SK-N-SH (cell line): ENCODE measurements at regions not wholly inside any gene's neighbourhood (a gene's known extent, or its start where the extent isn't known, plus 50 kb on each side); places are given as distances from the start of the nearest gene placed in this dataset.

Experiments
- CTCF ChIA-PET: fragments of 300-600, 350-600 bp; formaldehyde crosslinking; extraction: SDS; loops from one replicate; lab custom pipeline; 2021; lab: Yijun Ruan, JAX
- POLR2A ChIA-PET: fragments of 350-600 bp; sonication (Branson Sonifier 250); formaldehyde crosslinking; extraction: SDS; loops from one replicate; lab custom pipeline; 2020; ENCODE audit warnings: antibody characterized with exemption, inconsistent platforms; lab: Yijun Ruan, JAX
- DNase-seq: peaks from one replicate; pipeline ENCODE4 v3.0.0; 2012
- H2AFZ ChIP-seq: fragments of 200-600 bp; sonication (generic); 2 replicates; pipeline ENCODE4 v1.8.1; 2016; ENCODE audit warnings: antibody characterized with exemption, mild to moderate bottlenecking, low read depth
- H3F3A ChIP-seq: fragments of 200-600 bp; sonication (generic); replicated peaks from 2 replicates; pipeline ENCODE3; 2016; ENCODE audit warnings: antibody characterized with exemption, mild to moderate bottlenecking; ENCODE audit not compliant: insufficient read depth
- H3K27ac ChIP-seq, 2 experiments: fragments of 200-500 bp in 1 of 2; fragments of 200-600 bp in 1 of 2; sonication (Bioruptor generic) in 1 of 2; sonication (generic), shearing (Covaris generic) in 1 of 2; 2 replicates each; pipeline versions ENCODE4 v1.5.1 to v1.6.1; 2014 to 2016; ENCODE audit warnings: low read depth in 2 of 2, inconsistent platforms in 1 of 2, low read length in 1 of 2, mild to moderate bottlenecking in 1 of 2, mixed read lengths in 1 of 2
- H3K27me3 ChIP-seq: fragments of 200-600 bp; sonication (generic), shearing (Covaris generic); 2 replicates; pipeline ENCODE4 v1.6.1; 2016; ENCODE audit warnings: mixed run types; ENCODE audit not compliant: insufficient read depth
- H3K36me3 ChIP-seq, 2 experiments: fragments of 200-500 bp in 1 of 2; fragments of 200-600 bp in 1 of 2; sonication (Bioruptor generic) in 1 of 2; sonication (generic) in 1 of 2; replicated peaks in 1 of 2; 2 replicates each; pipeline versions ENCODE3 to v1.5.1; 2014 to 2016; ENCODE audit warnings: low read length in 1 of 2, mild to moderate bottlenecking in 1 of 2; ENCODE audit not compliant: insufficient read depth in 2 of 2, control insufficient read depth in 1 of 2
- H3K4me1 ChIP-seq, 2 experiments: fragments of 200-500 bp in 1 of 2; fragments of 200-600 bp in 1 of 2; sonication (Bioruptor generic) in 1 of 2; sonication (generic), shearing (Covaris generic) in 1 of 2; 2 replicates each; pipeline versions ENCODE4 v1.5.1 to v1.6.1; 2014 to 2016; ENCODE audit warnings: low read depth in 1 of 2, low read length in 1 of 2, mixed run types in 1 of 2; ENCODE audit not compliant: insufficient read depth in 2 of 2, control insufficient read depth in 1 of 2
- H3K4me2 ChIP-seq: fragments of 200-600 bp; sonication (generic), shearing (Covaris generic); 2 replicates; pipeline ENCODE4 v1.6.1; 2017; ENCODE audit warnings: mixed run types
- H3K4me3 ChIP-seq, 2 experiments: fragments of 200-500 bp in 1 of 2; fragments of 200-600 bp in 1 of 2; sonication (Bioruptor generic) in 1 of 2; sonication (generic), shearing (Covaris generic) in 1 of 2; 2 replicates each; pipeline versions ENCODE4 v1.5.1 to v1.8.1; 2014 to 2016; ENCODE audit warnings: low read depth in 2 of 2, inconsistent platforms in 1 of 2, low read length in 1 of 2, mild to moderate bottlenecking in 1 of 2, mixed read lengths in 1 of 2, moderate library complexity in 1 of 2
- H3K79me2 ChIP-seq: fragments of 200-600 bp; sonication (generic); 2 replicates; pipeline ENCODE4 v1.8.1; 2017; ENCODE audit warnings: mild to moderate bottlenecking; ENCODE audit not compliant: insufficient read depth
- H3K9ac ChIP-seq: fragments of 200-600 bp; sonication (generic); 2 replicates; pipeline ENCODE4 v1.6.1; 2017; ENCODE audit warnings: mixed run types
- H3K9me2 ChIP-seq: fragments of 200-600 bp; sonication (generic); 2 replicates; pipeline ENCODE4 v1.6.1; 2017; ENCODE audit warnings: mixed run types
- H3K9me3 ChIP-seq: fragments of 200-600 bp; sonication (generic); 2 replicates; pipeline ENCODE4 v1.6.1; 2017; ENCODE audit warnings: mixed run types, mild to moderate bottlenecking, moderate library complexity
- H4K20me1 ChIP-seq: fragments of 200-600 bp; sonication (generic); 2 replicates; pipeline ENCODE4 v1.6.1; 2017; ENCODE audit warnings: mild to moderate bottlenecking, mixed run types; ENCODE audit not compliant: insufficient read depth
- ELF1 ChIP-seq: IDR thresholded peaks from 2 replicates; pipeline ENCODE4 v1.4.0; 2012
- EP300 ChIP-seq, 2 experiments: IDR thresholded peaks; 2 replicates each; pipeline versions ENCODE4 v1.4.0 to v1.6.1; 2012; ENCODE audit warnings: borderline replicate concordance in 1 of 2, low read depth in 1 of 2, low read length in 1 of 2
- EZH2phosphoT487 ChIP-seq: fragments of 200-600 bp; sonication (generic); IDR thresholded peaks from 2 replicates; pipeline ENCODE4 v1.6.1; 2017; ENCODE audit warnings: low read depth, mixed run types, mild to moderate bottlenecking, antibody characterized with exemption, moderate library complexity, borderline replicate concordance
- FOSL2 ChIP-seq: IDR thresholded peaks from 2 replicates; pipeline ENCODE4 v1.4.0; 2012; ENCODE audit warnings: low read depth, mild to moderate bottlenecking, moderate library complexity, borderline replicate concordance
- GATA2 ChIP-seq: sonication (generic); formaldehyde crosslinking; IDR thresholded peaks from 2 replicates; pipeline ENCODE4 v1.5.0; 2020; ENCODE audit warnings: mild to moderate bottlenecking, missing genetic modification reagents
- MEF2A ChIP-seq: IDR thresholded peaks from 2 replicates; pipeline ENCODE4 v1.4.0; 2012; ENCODE audit warnings: low read depth, borderline replicate concordance
- POLR2AphosphoS5 ChIP-seq: IDR thresholded peaks from 2 replicates; pipeline ENCODE4 v1.6.1; 2012; ENCODE audit warnings: low read depth, low read length
- RAD21 ChIP-seq: IDR thresholded peaks from 2 replicates; pipeline ENCODE4 v1.6.1; 2012; ENCODE audit warnings: mild to moderate bottlenecking, low read length
- RXRA ChIP-seq: IDR thresholded peaks from 2 replicates; pipeline ENCODE4 v1.4.0; 2012; ENCODE audit warnings: low read depth, mild to moderate bottlenecking, borderline replicate concordance
- WGBS: methylation state at CpG from one replicate; pipeline ENCODE4 v1.1.6; 2017; ENCODE audit warnings: low lambda C conversion rate; 5-methylcytosine and 5-hydroxymethylcytosine counted together
- TF ChIP-seq, protein P1 (sequence below): fragments of 150-350 bp; IDR thresholded peaks from 2 replicates; pipeline ENCODE4 v1.6.1; 2016; ENCODE audit warnings: mild to moderate bottlenecking, low read depth, low read length
- TF ChIP-seq, protein P2 (sequence below): fragments of 200-600 bp; sonication (generic); IDR thresholded peaks from 2 replicates; pipeline ENCODE4 v1.6.1; 2017; ENCODE audit warnings: antibody characterized with exemption, mild to moderate bottlenecking, moderate library complexity
- TF ChIP-seq, protein P3 (sequence below): IDR thresholded peaks from 2 replicates; pipeline ENCODE4 v1.4.0; 2012; ENCODE audit warnings: low read depth
- TF ChIP-seq, protein P4 (sequence below): IDR thresholded peaks from 2 replicates; pipeline ENCODE4 v1.6.1; 2012; ENCODE audit warnings: mild to moderate bottlenecking, low read depth, low read length, moderate library complexity

DNA sequence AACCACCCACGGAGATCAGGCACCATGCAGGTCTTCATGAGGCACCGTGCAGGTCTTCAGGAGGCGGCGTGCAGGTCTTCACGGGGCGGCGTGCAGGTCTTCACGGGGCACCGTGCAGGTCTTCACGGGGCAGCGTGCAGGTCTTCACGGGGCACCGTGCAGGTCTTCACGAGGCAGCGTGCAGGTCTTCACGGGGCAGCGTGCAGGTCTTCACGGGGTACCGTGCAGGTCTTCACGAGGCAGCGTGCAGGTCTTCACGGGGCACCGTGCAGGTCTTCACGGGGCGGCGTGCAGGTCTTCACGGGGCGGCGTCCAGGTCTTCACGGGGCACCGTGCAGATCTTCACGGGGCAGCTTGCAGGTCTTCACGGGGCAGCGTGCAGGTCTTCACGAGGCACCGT is 350.4 kb upstream of the PKDCC start:
- H3K79me2 ChIP-seq = no peaks in the 10 kb centered on the region
- no peak overlapping the region for H3K27ac ChIP-seq
- ChIA-PET CTCF (interaction anchor here (1.1 to 6.3 kb wide), 33 partner anchors 9 to 1854 kb away, joined by 3 to 133 read pairs (median 8); no protein-coding TSS in a partner anchor), POLR2A (no interaction called here)
- WGBS = 70% methylated on average over 27 of the region's 36 CpGs
- H3K4me1 ChIP-seq = peaks cover 0 to 8% of the 10 kb centered on the region in 2 experiments; a peak in 1 of 4 replicates
- no peak overlapping the region for H3K9ac ChIP-seq
- TF ChIP-seq, protein P1, sequence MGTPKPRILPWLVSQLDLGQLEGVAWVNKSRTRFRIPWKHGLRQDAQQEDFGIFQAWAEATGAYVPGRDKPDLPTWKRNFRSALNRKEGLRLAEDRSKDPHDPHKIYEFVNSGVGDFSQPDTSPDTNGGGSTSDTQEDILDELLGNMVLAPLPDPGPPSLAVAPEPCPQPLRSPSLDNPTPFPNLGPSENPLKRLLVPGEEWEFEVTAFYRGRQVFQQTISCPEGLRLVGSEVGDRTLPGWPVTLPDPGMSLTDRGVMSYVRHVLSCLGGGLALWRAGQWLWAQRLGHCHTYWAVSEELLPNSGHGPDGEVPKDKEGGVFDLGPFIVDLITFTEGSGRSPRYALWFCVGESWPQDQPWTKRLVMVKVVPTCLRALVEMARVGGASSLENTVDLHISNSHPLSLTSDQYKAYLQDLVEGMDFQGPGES = no peak
- TF ChIP-seq, protein P2, sequence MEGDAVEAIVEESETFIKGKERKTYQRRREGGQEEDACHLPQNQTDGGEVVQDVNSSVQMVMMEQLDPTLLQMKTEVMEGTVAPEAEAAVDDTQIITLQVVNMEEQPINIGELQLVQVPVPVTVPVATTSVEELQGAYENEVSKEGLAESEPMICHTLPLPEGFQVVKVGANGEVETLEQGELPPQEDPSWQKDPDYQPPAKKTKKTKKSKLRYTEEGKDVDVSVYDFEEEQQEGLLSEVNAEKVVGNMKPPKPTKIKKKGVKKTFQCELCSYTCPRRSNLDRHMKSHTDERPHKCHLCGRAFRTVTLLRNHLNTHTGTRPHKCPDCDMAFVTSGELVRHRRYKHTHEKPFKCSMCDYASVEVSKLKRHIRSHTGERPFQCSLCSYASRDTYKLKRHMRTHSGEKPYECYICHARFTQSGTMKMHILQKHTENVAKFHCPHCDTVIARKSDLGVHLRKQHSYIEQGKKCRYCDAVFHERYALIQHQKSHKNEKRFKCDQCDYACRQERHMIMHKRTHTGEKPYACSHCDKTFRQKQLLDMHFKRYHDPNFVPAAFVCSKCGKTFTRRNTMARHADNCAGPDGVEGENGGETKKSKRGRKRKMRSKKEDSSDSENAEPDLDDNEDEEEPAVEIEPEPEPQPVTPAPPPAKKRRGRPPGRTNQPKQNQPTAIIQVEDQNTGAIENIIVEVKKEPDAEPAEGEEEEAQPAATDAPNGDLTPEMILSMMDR = no peak
- no peak for TF ChIP-seq EP300 (IDR thresholded peaks at IDR 0.05; ENCODE audit: borderline replicate concordance in 1 of 2, low read depth in 1 of 2, low read length in 1 of 2)
- TF ChIP-seq, protein P3, sequence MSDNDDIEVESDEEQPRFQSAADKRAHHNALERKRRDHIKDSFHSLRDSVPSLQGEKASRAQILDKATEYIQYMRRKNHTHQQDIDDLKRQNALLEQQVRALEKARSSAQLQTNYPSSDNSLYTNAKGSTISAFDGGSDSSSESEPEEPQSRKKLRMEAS = no peak
- H3K9me3 ChIP-seq = no peaks in the 10 kb centered on the region
- no peaks in the 10 kb centered on the region for H3F3A ChIP-seq
- no peak overlapping the region for H3K4me3 ChIP-seq
- H3K27me3 ChIP-seq = no peaks in the 10 kb centered on the region
- H2AFZ ChIP-seq = no peak overlapping the region
- DNase-seq = no peak
- H3K4me2 ChIP-seq = no peak overlapping the region
- H3K9me2 ChIP-seq = no peaks in the 10 kb centered on the region
- no peaks in the 10 kb centered on the region for H4K20me1 ChIP-seq
- H3K36me3 ChIP-seq = no peaks in the 10 kb centered on the region

DNA sequence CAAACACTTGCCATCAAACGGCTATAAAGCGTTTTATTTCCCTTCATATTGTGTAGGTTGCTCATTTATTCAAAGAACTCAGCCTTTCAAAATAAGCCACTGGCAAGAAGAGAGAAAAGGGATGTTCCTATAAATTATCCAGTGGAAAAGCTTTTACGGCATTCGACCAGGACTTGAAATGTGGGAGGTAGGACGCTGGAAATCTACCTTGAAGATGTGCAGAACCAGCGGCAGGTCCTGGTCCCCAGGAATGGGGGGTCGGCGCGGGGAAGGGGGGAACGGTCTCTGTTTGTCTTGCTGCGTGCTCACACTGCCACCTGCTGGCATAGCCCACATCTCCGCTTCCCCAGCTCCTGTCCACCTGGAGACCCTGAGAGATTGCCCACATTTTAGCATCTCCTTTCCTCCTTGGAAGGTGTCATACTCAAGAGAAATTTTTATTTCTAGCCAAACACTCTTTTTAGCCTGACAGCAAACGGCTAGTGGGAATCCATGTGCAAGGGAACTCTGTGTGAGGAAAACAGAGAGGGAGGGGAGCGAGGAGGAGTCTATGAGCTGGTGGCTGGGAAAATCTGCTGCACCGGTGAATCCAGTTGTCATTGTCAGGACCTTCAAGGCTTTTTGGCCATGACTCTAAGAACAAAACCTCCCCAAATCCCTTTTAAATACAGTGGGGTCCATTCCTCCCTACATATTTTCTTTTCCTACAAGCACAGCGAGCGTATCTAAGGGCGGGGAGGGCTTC is 349.0 kb upstream of the PKDCC start:
- Histone ChIP-seq H3F3A (no peaks in the 10 kb centered on the region), H3K4me1 (peaks cover 0 to 6% of the 10 kb centered on the region in 2 experiments; a peak in 1 of 4 replicates), H3K4me2 (no peak overlapping the region), H3K36me3 (no peaks in the 10 kb centered on the region), H2AFZ (no peak overlapping the region), H3K9me2 (no peaks in the 10 kb centered on the region), H3K9me3 (no peaks in the 10 kb centered on the region), H3K9ac (no peak overlapping the region), H3K79me2 (no peaks in the 10 kb centered on the region), H3K4me3 (peak overlapping the region in 1 of 2 experiments; percentile 12; a peak in 1 of 4 replicates), H3K27me3 (no peaks in the 10 kb centered on the region), H4K20me1 (no peaks in the 10 kb centered on the region), H3K27ac (no peak overlapping the region)
- ChIA-PET POLR2A (interaction anchor here (0.8 to 1.4 kb wide), 2 partner anchors 284 to 1785 kb away, joined by 3 read pairs; no protein-coding TSS in a partner anchor), CTCF (interaction anchor here (0.5 to 6.3 kb wide), 160 partner anchors 10 to 1940 kb away, joined by 3 to 133 read pairs (median 4); partner anchors contain the start of gene SLC8A1)
- WGBS = 24% methylated on average over 18 of the region's 18 CpGs
- peak; percentile 85 for DNase-seq
- TF ChIP-seq EZH2phosphoT487 = no peak
- TF ChIP-seq, protein P4, sequence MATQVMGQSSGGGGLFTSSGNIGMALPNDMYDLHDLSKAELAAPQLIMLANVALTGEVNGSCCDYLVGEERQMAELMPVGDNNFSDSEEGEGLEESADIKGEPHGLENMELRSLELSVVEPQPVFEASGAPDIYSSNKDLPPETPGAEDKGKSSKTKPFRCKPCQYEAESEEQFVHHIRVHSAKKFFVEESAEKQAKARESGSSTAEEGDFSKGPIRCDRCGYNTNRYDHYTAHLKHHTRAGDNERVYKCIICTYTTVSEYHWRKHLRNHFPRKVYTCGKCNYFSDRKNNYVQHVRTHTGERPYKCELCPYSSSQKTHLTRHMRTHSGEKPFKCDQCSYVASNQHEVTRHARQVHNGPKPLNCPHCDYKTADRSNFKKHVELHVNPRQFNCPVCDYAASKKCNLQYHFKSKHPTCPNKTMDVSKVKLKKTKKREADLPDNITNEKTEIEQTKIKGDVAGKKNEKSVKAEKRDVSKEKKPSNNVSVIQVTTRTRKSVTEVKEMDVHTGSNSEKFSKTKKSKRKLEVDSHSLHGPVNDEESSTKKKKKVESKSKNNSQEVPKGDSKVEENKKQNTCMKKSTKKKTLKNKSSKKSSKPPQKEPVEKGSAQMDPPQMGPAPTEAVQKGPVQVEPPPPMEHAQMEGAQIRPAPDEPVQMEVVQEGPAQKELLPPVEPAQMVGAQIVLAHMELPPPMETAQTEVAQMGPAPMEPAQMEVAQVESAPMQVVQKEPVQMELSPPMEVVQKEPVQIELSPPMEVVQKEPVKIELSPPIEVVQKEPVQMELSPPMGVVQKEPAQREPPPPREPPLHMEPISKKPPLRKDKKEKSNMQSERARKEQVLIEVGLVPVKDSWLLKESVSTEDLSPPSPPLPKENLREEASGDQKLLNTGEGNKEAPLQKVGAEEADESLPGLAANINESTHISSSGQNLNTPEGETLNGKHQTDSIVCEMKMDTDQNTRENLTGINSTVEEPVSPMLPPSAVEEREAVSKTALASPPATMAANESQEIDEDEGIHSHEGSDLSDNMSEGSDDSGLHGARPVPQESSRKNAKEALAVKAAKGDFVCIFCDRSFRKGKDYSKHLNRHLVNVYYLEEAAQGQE = no peak
- TF ChIP-seq, protein P3 = no peak
- TF ChIP-seq, protein P1 = no peak
- TF ChIP-seq, protein P2 = peak; percentile 92
- TF ChIP-seq RAD21 = peak; percentile 96
- no peak for TF ChIP-seq RXRA
- no peak for TF ChIP-seq MEF2A
- TF ChIP-seq ELF1 = no peak
- no peak for TF ChIP-seq FOSL2
- no peak for TF ChIP-seq GATA2 (CRISPR knock-in tag)
- TF ChIP-seq POLR2AphosphoS5 = no peak
